HG03159 (cell line): ENCODE measurements at regions not wholly inside any gene's neighbourhood (a gene's known extent, or its start where the extent isn't known, plus 50 kb on each side); places are given as distances from the start of the nearest gene placed in this dataset.

Experiments used
- ATAC-seq: cut with Tn5 transposase; IDR thresholded peaks from one replicate; pipeline ENCODE4 v1.9.1; 2021; ENCODE audit warnings: mild to moderate bottlenecking, moderate library complexity; ENCODE audit not compliant: unreplicated experiment

DNA sequence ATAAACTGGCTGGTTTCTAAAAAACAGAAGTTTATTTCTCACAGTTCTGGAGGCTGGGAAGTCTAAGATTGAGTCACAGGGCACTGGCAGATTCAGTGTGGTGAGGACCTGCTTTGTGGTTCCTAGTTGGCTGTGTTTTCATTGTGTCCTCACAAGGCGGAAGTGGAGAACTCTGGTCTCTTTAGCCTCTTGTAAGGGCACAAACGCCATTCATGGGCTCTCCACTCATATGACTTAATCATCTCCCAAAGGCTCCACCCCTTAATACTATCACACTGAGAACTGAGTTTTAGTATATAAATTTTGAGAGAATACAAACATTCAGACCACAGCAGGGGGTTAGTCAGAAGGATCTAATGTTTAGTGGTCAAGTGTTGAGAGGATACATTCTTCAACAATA is 208.2 kb downstream of the SEC61B start:
- no peak for ATAC-seq

DNA sequence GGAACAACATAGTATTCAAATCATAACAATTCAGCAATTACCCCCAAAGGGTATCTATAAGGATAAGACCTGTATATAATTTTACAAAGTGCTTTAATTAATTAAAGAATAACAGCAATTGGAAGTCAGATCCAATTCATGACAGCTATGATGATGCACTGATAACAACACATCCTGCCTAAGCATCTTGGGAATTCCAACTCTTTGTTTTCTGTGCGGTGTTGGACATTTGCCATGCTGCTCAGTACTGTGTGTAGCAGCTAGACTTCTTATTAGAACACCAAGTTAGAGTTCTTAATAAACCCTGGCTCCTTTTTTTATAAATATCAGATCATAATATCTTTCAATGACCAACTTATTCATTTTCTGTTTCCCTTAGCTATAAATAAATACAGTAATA is 209.0 kb downstream of the SEC61B start:
- ATAC-seq = no peak

DNA sequence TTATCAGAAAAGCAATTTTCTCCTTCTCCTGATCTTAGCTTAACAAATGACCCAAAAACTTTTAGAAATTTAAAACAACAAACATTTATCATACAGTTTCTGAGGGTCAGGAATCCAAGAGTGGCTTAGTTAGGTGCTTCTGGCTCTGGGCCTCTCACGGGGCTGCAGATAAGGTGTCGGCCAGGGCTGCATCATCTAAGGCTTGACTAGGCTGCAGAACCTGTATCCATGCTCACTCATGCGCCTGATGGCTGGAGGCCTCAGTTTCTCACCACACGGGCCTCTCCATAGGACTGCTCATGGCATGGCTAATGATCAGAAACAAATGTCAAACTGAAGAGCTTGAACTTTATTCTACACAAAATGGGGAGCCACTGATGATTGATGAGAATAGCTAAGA is 210.0 kb downstream of the SEC61B start:
- ATAC-seq = no peak

DNA sequence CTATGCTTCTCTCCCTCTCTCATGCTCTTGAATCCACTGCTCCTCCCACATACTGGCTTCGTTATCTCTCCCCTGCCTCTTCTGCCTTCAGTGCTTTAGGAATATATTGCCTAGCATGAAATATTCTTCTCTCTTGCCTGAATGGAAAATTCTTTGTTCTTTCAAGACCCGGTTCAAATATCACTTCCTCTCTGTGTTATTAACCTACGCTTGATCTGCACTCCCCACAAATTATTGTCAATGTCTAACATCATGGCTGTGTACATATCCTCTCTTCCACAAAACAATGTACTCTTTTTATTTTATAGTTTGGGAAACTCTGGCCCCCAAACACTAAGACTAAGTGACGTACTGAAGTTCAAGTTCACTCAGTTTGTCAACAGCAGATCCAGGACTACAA is 211.0 kb downstream of the SEC61B start:
- no peak for ATAC-seq

DNA sequence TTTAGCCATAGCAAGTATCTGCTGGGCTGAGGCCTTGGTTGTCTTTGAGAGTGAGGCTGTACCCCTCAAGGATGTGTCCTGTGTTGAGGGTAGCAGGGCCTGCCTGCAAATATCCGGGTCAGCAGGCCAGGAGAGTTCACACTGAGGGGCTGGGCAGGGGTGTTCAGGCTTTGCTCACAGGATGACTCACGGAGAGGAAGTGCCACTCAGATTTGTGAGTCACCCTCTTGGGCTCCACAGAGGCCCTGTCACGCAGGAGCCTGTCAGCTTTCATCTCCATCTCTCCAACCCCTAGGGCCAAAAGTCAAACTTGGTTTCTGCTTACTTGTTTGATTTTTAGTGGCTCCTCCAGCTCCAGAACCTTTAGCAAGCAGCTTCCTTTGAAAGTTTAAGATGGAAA is 211.5 kb downstream of the SEC61B start:
- peak; percentile 99 for ATAC-seq

DNA sequence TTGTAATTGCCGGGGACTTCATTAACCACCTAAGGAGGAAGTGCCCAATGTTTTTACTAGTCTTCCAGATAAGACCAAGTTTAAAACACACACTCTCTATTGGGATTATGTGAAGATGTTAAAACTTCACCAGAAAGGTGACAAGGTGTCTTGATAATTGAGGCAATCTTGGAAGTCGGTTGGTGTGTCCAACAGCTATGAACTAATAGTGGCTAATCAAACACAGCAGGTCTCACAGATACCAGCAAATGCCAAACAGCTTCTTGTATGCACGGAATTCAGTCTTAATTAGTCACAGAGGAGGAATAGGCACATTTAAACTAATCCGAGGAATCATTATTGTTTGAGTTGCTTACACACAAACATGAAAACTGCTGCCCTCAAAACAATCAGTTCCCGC is 214.5 kb downstream of the SEC61B start:
- no peak for ATAC-seq

DNA sequence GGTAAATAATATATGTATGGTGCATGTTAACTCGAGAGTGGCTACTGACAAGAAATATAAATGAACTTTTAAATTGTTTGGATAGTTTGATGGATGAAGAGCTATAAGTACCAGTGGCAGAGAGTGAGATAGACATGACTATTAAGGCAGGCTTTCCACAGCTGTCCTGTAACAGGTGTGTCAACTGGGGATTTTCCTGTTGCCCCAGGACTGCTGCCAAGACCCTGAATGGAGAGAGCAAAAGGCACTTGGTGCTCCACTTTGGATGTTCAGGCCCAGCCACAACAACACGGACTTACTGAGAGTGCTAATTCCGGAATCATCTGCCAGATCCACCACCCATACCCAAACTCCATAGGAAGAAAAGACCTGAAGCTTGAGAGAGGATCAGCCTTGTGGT is 215.1 kb downstream of the SEC61B start:
- ATAC-seq = no peak

DNA sequence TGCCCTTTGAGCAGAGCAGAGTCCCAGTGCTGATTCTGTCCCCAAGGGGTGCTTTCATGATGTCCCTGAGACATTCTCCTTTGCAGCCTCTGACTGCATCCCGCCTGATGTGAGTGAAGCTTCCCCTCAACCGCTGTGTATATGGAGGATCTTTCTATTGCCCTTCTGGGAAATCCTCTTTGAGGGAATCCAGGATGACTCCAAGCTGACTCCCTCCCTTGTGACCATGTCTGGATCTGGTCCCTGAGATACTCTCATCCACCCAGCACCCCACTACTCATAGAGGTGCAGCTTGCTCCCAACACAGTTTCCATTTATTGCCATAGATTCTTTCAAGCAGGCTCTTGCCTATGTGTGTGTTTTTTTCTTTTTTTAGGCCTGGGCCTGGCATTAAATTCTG is 216.5 kb downstream of the SEC61B start:
- ATAC-seq = no peak

DNA sequence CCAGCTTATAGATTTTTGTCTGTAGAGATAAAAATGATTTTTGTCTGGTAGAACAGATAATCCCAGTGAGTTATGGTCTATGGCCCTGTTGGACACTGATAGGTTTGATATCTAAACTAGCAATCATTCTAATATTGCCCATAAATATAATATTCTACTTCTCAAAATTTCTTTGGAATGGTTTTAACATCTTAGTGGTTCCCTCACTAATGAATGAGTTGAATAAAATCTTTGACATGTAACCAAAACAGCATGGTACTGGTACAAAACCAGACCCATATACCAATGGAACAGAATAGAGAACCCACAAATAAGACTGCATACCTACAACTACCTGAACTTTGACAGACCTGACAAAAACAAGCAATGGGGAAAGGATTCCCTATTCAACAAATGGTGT is 219.7 kb downstream of the SEC61B start:
- ATAC-seq = no peak

DNA sequence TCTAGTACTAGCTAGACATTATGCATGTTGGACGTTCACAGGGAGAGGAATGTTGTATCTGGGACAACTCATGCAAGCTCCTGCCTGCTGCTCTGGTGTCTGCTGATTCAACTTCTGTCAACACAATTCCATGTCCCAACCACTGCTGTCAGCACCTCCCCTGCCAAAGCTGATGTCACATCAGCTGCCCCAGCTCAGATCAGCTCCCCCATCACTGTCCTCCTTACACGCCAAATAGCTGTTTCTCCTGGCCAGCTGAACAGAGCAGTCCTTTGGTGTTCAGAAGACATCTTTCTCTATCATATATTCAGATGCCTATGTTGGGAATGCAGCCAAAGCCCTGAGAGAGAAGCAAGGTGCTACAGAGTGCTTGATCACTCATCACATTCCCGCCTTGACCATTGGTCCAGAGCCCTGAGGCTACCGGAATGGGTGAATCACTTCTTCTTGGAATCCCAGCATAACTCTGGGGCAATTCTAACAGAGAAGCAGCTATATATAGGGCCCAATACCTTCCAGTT is 223.3 kb downstream of the SEC61B start:
- ATAC-seq = no peak

DNA sequence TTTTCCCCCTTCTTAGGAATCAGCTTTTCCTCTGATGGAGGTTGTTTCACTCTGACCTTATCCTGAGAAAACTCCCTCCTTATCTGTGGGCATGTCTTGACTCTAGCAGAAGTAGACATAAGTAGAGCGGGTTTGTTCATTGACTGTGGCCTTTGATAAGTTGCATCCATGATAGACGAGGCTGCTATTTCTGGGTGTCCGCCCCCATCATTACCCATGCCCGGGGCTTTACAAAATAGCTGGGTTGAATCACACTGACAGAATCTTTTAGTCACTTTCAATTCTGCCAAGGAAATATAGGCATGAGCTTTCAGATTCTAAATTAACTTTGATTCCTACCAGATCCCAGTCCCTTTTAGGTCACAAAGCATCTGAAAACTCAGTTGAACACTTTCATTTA is 223.8 kb downstream of the SEC61B start:
- no peak for ATAC-seq

DNA sequence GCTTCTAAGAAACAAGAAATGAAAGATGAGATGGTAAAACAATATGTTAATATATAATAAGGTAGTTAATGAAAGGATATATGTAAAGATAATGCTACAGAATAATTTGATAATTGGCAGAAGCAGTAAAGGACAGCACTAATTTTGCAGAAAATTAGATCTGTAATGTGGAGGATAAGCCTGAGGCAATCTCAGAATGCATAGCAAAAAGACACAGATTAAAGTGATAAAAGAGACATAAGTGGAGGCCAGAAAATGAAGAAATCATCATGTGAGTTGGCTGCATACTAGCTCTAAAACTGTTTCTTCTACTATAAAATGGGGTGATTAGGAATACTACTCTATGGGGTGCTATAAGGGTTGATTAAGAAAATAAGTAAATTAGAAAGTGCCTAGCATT is 225.9 kb downstream of the SEC61B start:
- no peak for ATAC-seq

DNA sequence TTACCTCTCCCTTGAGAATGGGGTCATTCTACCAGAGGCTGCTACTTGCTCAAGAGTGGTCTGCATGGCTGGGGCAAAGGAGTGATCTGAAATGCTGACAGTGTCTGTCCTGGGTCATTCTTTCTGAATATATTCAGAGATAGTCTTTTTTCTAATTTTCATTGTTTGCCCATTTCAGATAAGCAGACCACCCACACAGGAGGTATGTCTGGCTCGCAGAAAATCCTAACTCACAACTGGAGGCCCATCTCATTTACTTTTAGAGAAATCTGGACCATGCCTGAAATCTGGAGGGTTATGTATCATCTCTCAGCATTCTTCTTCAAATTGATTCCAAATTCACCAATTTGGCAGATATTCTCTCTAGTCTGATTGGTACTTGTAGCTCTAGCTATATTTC is 227.6 kb downstream of the SEC61B start:
- ATAC-seq = no peak

DNA sequence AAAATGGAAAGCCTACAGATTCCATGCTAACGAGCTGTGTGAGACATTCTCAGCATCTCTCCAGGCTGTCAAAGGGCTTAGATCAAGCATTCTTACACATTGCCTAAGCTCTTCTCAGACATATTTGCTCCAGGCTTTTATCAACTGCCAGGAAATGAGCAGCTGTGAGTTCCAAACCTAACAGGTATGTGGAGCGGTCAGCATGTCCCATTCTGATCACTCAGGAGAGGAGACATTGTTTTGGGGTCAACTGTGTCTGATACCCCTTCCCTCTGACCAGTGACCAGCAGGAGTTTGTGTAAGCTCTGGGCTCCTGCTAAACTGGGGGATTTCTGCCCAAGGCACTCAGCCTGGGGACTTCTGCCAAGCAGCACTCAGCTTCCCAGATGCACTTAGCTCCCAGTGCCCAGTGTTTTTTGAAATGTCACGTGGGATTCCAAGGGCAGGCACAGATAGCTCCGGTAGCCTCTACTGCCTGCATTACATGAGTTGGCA is 229.1 kb downstream of the SEC61B start:
- no peak for ATAC-seq

DNA sequence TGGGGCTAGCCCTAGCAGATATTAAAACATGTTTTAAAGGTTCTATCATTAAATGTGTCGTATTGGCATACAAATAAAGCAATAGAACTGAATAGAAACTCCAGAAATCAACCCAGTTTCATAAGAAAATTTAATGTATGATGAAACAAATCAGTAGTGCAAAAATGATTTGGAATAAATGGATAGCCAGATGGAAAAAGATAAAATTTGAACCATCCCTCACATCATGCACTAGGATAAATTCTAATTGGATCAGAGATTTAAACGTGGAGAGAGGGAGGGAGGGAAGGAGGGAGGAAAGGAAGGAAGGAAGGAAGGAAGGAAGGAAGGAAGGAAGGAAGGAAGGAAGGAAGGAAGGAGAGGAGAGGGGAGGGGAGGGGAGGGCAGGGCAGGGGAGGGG is 235.3 kb downstream of the SEC61B start:
- no peak for ATAC-seq

DNA sequence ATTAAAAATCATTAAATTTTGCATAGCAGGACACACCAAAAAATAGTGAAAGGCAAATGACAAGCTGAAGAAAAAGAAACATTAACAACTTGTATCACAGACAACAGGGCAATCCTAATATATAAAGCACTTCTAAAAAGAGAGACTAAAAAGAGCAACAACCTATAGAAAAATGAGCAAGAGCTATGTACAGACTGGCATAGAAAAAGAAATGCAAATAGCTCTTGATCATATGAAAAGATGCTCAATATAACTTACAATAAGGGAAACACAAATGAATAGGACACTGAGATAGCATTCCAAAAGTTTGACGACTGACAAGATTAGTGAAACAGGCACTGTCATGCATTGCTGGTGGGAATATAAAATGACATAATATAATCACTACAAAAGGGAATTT is 235.9 kb downstream of the SEC61B start:
- no peak for ATAC-seq

DNA sequence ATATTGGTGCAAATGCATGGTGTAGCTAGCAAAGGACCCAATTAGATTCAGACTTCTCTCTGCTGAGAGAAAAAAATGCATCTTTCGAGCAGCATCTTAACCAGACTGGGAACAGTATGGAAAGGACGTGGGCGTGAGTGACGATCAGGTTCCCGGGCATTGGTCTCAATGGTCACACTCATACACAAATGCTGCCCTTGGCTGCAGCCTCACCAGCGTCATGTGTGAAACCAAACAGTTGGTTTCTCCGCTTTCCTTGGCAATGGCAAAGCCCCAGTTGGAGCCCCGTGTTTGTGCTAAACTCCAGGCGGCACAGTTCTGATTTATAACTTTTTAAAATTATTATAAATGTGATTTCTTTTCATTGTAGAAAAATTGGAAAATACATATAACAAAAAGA is 237.8 kb downstream of the SEC61B start:
- ATAC-seq = no peak

DNA sequence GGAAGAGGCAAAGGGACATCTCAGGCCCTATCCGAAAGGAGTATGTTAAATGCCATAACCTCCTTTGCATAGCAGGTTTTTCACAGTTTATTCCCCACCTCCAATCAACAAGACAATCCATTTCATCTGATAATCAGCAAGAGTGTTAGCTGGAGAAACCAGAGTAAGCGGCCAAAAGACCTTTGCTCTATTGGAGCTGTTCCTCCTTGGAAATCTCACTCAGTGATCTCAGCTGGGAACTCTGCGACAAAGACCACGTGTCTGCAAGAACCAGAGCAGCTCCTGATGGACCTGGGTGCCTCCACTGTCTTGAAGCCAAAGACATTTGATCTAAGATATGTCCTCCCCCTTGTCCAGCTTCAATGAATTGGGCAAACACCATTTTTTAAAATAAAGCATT is 241.0 kb downstream of the SEC61B start:
- ATAC-seq = no peak

DNA sequence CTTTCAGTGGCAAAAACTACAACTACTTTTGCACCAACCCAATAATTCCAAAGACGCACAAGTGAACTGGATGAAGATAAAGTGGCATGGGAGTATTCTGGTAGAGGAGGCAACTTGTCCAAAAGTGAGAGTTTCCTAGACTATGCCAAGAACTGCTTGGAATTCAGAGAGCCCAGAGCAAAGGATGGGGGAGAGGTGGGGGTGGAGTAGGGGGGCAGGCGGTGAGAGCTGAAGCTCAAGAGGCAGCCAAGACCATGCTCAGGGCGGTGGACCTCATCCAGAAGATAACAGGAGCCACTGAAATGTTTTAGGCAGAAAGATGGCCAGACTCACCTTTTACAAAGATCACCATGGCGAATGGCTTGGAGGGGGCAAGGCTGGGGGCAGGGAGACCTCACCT is 242.5 kb downstream of the SEC61B start:
- no peak for ATAC-seq

DNA sequence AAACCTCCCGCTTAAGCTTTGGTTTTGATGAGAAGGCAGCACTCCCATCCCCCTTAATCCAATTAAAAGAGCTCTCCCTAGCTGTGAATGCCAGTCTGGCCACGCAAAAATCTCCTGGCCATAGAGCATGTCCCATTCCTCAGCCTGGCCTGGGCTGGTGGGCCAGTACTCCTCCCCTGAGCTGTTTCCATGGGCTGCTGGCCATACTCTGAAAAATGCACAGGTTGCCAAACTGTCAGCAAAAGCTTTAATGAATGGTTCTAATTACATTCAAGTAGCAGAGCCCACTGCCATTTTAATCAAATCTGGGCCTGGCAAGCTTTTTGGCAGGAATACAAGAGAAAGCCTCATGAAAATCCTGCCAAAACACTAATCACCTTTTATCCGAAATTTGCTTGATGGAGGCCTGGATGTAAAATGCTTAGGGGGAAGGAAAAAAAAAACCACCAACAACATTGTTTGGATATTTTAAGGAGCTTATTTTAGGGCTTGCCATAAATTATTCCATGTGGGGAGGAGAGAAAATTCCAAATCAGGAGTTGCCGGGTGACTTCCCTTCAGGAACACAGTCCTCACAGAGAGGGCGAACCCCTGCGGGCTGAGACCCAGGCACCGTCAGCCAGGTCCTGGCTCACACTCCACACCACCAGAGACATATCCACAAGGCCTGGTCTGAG is 243.3 kb downstream of the SEC61B start:
- no peak for ATAC-seq

DNA sequence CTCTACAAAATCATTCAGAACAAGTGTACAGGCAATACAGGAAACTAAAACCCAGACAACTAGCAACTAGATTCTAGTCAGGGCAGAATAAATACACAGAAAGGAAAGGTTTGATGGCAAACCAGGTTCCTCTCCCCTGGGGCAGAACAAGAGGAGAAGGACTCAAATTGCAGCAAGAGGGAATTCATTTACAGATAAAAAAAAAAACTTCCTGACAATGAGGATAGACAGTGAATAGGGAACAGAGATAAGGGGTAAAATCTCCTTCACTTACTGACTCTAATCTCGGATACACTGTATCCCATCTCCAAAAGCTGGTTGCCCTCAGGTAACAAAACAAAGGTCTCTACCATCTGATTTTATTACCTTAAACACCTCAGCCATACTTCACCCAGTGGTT is 244.0 kb downstream of the SEC61B start:
- no peak for ATAC-seq

DNA sequence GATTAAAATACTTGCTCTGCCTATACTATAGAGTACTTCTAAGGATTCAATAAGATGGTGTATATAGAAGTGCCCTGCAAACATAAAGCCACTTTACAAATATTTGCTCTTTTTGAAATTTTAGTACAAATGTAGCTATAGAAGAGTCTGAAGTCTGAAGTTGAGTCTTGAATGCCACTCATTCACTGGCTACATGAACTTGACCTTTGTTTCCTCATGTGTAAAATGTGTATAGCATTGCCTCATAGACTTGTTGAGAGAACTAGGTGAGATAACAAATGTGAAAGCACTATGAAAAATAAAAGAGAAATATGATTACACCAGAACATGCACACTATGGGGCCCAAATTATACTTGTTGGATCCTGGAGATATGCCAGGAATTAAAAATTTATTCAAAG is 244.7 kb downstream of the SEC61B start:
- ATAC-seq = no peak

DNA sequence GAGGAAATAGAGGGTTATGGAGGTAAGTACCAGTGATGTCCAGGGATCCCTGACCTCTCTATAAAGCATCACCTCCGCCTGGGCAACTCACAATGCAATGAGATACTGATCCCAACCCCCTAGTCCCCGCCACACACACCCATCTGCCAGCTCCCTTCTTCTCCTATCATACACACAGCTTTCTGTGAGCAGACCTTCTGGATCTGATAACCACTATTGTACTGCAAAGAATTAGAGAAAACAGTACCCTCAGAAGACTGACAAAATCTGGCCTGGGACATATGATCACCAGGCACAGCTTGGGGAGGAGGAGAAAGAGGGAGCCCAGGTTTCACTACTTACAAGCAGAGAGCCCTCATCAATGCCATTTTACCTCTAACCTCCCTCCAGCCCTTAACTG is 249.0 kb downstream of the SEC61B start:
- no peak for ATAC-seq
